DOHH2 (cell line): ENCODE measurements at regions not wholly inside any gene's neighbourhood (a gene's known extent, or its start where the extent isn't known, plus 50 kb on each side); places are given as distances from the start of the nearest gene placed in this dataset.

Experiments
- EZH2phosphoT487 ChIP-seq: fragments of 200-600 bp; sonication (generic); IDR thresholded peaks from 2 replicates; pipeline ENCODE4 v1.6.1; 2017; ENCODE audit warnings: borderline replicate concordance, mild to moderate bottlenecking, antibody characterized with exemption, low read length, moderate library complexity, mixed read lengths
- TF ChIP-seq, protein P1 (sequence below): fragments of 200-600 bp; sonication (generic); IDR thresholded peaks from one replicate; pipeline ENCODE4 v1.5.1; 2014; ENCODE audit warnings: antibody characterized with exemption, mild to moderate bottlenecking, low read depth, low read length; ENCODE audit not compliant: poor library complexity, severe bottlenecking

DNA sequence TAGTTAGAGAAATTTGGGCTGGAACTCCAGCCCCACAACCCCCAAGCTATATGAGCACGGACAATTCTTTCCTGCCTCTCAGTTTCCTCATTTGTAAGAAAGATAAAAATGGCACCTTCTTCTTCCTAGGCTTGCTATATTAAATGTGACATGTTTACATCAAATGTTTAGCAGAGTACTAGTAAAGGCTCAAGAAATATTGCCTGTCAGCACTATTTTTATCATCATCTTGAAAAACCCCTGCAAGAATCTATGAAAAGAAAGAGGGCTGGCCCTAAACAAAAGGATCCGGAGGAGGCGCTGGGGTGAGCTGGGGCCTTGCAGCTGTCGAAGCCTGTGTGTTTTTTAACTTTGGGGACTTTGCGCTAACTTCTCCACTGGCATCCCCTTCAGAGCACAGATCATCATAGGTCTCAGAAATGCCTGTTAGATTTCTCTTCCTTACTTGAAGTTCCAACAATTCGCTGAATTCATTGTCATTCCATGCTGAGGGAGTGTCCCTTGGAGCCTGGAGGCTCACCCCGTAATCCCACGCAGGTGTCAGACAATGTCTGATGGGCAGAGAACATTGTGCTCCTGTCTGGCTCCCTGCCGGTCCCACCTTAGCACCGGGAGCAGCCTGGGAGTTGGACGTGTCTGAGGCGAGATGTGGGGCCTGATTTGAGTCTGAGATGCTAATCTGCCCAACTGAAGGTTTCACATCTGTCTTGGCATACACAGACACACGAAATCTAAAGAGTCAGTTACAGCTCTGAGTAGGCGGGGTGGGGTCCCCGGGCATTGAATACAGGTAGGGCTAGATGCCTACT lies 206.8 kb downstream of the NUAK1 start:
- no peak for TF ChIP-seq EZH2phosphoT487
- TF ChIP-seq, protein P1, sequence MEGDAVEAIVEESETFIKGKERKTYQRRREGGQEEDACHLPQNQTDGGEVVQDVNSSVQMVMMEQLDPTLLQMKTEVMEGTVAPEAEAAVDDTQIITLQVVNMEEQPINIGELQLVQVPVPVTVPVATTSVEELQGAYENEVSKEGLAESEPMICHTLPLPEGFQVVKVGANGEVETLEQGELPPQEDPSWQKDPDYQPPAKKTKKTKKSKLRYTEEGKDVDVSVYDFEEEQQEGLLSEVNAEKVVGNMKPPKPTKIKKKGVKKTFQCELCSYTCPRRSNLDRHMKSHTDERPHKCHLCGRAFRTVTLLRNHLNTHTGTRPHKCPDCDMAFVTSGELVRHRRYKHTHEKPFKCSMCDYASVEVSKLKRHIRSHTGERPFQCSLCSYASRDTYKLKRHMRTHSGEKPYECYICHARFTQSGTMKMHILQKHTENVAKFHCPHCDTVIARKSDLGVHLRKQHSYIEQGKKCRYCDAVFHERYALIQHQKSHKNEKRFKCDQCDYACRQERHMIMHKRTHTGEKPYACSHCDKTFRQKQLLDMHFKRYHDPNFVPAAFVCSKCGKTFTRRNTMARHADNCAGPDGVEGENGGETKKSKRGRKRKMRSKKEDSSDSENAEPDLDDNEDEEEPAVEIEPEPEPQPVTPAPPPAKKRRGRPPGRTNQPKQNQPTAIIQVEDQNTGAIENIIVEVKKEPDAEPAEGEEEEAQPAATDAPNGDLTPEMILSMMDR, result no peak
